ENCODE measurements at regions not wholly inside any gene's neighbourhood (a gene's known extent, or its start where the extent isn't known, plus 50 kb on each side); places are given as distances from the start of the nearest gene placed in this dataset.

GRCh38 chr13:98075048-98075447 is 67.8 kb upstream of the FARP1 start:
- TF ChIP-seq YY1 (IDR thresholded peaks at IDR 0.05; ENCODE audit: extremely low read depth, insufficient replicate concordance, low read depth, low read length) = no peak
- TF ChIP-seq RAD21 (IDR thresholded peaks at IDR 0.05; ENCODE audit: low read depth) = no peak
- no peak for TF ChIP-seq POLR2A (IDR thresholded peaks at IDR 0.05; ENCODE audit: borderline replicate concordance, extremely low read depth, insufficient read depth, insufficient read length)
- no peak for TF ChIP-seq CTCF (IDR thresholded peaks at IDR 0.05 in 2 of 3, conservative IDR thresholded peaks at IDR 0.05 in 1 of 3; ENCODE audit: borderline replicate concordance in 1 of 3, insufficient read depth in 1 of 3, low read depth in 2 of 3, low read length in 2 of 3)
- no peak for TF ChIP-seq POLR2AphosphoS5 (IDR thresholded peaks at IDR 0.05; ENCODE audit: low read depth, low read length)
